Fibroblast of villous mesenchyme (primary cell): ENCODE measurements at regions not wholly inside any gene's neighbourhood (a gene's known extent, or its start where the extent isn't known, plus 50 kb on each side); places are given as distances from the start of the nearest gene placed in this dataset.

Experiments used
- DNase-seq: peaks from one replicate; pipeline ENCODE4 v3.0.0-alpha.2; 2010; ENCODE audit warnings: low read depth
- H3K4me3 ChIP-seq: 2 replicates; pipeline ENCODE4 v1.5.1; 2011; ENCODE audit warnings: low read depth, mild to moderate bottlenecking, low read length
- TF ChIP-seq, protein P1 (sequence below): IDR thresholded peaks from 2 replicates; pipeline ENCODE4 v1.5.1; 2012; ENCODE audit warnings: low read depth, mild to moderate bottlenecking, low read length; ENCODE audit not compliant: insufficient read depth

- no peak overlapping the region for H3K4me3 ChIP-seq
- TF ChIP-seq, protein P1, sequence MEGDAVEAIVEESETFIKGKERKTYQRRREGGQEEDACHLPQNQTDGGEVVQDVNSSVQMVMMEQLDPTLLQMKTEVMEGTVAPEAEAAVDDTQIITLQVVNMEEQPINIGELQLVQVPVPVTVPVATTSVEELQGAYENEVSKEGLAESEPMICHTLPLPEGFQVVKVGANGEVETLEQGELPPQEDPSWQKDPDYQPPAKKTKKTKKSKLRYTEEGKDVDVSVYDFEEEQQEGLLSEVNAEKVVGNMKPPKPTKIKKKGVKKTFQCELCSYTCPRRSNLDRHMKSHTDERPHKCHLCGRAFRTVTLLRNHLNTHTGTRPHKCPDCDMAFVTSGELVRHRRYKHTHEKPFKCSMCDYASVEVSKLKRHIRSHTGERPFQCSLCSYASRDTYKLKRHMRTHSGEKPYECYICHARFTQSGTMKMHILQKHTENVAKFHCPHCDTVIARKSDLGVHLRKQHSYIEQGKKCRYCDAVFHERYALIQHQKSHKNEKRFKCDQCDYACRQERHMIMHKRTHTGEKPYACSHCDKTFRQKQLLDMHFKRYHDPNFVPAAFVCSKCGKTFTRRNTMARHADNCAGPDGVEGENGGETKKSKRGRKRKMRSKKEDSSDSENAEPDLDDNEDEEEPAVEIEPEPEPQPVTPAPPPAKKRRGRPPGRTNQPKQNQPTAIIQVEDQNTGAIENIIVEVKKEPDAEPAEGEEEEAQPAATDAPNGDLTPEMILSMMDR: no peak
- DNase-seq: no peak
Measured at GRCh38 chr5:38794986-38795385, 50.8 kb upstream of the OSMR start.

GRCh38 chr5:38795986-38796741 lies 49.6 kb upstream of the OSMR start:
- no peak for DNase-seq
- H3K4me3 ChIP-seq: no peak overlapping the region
- TF ChIP-seq, protein P1: no peak
